ENCODE measurements at regions not wholly inside any gene's neighbourhood (a gene's known extent, or its start where the extent isn't known, plus 50 kb on each side); places are given as distances from the start of the nearest gene placed in this dataset.

DNA sequence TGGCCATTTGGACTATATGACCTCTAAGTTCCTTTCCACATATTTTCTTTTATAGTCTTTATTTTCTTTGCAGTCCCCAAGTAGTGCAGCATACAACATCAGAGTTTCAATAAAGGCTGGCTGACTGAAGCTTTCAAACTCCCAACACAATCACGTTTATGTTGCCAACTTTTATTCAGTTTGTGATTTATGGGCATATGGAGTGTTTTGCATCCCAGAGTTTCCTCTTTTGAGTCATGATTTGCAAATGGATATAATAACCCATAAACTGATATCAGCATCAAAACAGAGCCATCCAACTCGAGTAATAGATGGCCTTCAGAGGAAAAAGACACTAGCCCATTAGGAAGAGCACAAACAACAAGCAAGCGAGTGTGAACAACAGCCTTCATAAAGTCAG is 414.0 kb downstream of the ELAVL2 start:
- no peak for DNase-seq (ENCODE audit: low read depth)
- no peak overlapping the region for H3K4me3 ChIP-seq (ENCODE audit: low read depth, low read length)
- TF ChIP-seq CTCF (conservative IDR thresholded peaks at IDR 0.05; ENCODE audit: low read depth, low read length): no peak

GRCh38 chr9:23412458-23412857 is 413.6 kb downstream of the ELAVL2 start:
- TF ChIP-seq CTCF (conservative IDR thresholded peaks at IDR 0.05; ENCODE audit: low read depth, low read length): no peak
- DNase-seq (ENCODE audit: low read depth): no peak
- H3K4me3 ChIP-seq (ENCODE audit: low read depth, low read length): no peak overlapping the region

- no peak for TF ChIP-seq CTCF (conservative IDR thresholded peaks at IDR 0.05; ENCODE audit: low read depth, low read length)
- no peak for DNase-seq (ENCODE audit: low read depth)
- H3K4me3 ChIP-seq (ENCODE audit: low read depth, low read length): no peak overlapping the region
Observed at GRCh38 chr9:23413541-23413940, 412.5 kb downstream of the ELAVL2 start.

DNA sequence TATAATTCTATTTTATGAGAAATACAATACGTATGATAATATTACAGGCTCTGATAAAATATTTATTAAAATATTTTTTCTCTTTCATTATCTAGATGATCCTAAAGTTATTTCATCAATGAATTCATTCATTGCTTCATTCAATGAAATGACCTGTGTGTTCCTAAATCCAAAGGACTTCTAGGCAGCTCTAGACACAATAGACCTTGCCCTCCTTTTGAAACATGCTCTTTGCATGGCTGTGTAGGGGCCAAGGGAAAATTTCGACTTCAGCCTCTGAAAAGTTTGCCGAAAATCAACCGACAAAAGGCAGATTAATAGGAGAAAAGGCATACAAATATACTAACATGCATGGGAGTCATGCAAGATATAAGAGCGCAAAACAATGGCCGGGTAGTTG is 402.0 kb downstream of the ELAVL2 start:
- no peak for TF ChIP-seq CTCF (conservative IDR thresholded peaks at IDR 0.05; ENCODE audit: low read depth, low read length)
- no peak for DNase-seq (ENCODE audit: low read depth)
- H3K4me3 ChIP-seq (ENCODE audit: low read depth, low read length): no peak overlapping the region

GRCh38 chr9:23426144-23426543 is 399.9 kb downstream of the ELAVL2 start:
- no peak for TF ChIP-seq CTCF (conservative IDR thresholded peaks at IDR 0.05; ENCODE audit: low read depth, low read length)
- DNase-seq (ENCODE audit: low read depth): no peak
- no peak overlapping the region for H3K4me3 ChIP-seq (ENCODE audit: low read depth, low read length)

DNA sequence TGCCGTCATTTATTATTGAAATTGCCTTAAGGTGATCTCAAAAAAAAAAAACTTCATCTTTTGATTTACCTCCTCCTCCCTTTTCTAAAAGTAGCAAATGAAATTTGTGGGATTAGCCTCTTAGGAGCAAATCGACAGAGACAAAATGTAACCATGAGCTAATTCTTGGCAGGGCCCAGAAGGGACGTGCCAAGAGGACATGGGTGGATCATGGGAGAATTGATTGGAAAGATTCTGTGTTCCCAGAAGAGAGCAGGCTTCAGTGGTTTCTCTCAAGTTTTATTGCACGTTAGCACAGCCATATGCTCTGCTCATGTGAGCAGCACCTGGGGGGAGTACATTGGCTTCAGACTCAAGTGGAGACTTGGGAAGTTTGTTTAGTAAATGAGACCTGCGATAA is 394.6 kb downstream of the ELAVL2 start:
- no peak for TF ChIP-seq CTCF (conservative IDR thresholded peaks at IDR 0.05; ENCODE audit: low read depth, low read length)
- no peak for DNase-seq (ENCODE audit: low read depth)
- H3K4me3 ChIP-seq (ENCODE audit: low read depth, low read length): no peak overlapping the region

- DNase-seq (ENCODE audit: low read depth): no peak
- H3K4me3 ChIP-seq (ENCODE audit: low read depth, low read length): no peak overlapping the region
- TF ChIP-seq CTCF (conservative IDR thresholded peaks at IDR 0.05; ENCODE audit: low read depth, low read length): no peak
Observed at GRCh38 chr9:23434654-23435053, 391.4 kb downstream of the ELAVL2 start.
